ENCODE measurements at regions not wholly inside any gene's neighbourhood (a gene's known extent, or its start where the extent isn't known, plus 50 kb on each side); places are given as distances from the start of the nearest gene placed in this dataset.

GRCh38 chr20:39234520-39235095 is 272.5 kb downstream of the DHX35 start:
- Mint-ChIP-seq H3K9me3 (peaks cover 18% of the 10 kb centered on the region), H3K27ac (no peak overlapping the region), H3K36me3 (ENCODE audit: low read depth) (no peaks in the 10 kb centered on the region), H3K4me1 (ENCODE audit: low read depth) (no peaks in the 10 kb centered on the region), H3K4me3 (no peak overlapping the region), H3K27me3 (ENCODE audit: insufficient read depth) (no peaks in the 10 kb centered on the region)
- TF ChIP-seq CTCF (IDR thresholded peaks at IDR 0.05) = no peak
- DNase-seq = no peak

GRCh38 chr20:39233755-39234154 is 271.6 kb downstream of the DHX35 start:
- DNase-seq = no peak
- no peaks in the 10 kb centered on the region; the same call in 1 of the 2 replicates for H3K27me3 Mint-ChIP-seq (ENCODE audit: insufficient read depth)
- H3K36me3 Mint-ChIP-seq (ENCODE audit: low read depth) = no peaks in the 10 kb centered on the region
- H3K27ac Mint-ChIP-seq = no peak overlapping the region
- no peak overlapping the region for H3K4me3 Mint-ChIP-seq
- no peak for TF ChIP-seq CTCF (IDR thresholded peaks at IDR 0.05)
- no peaks in the 10 kb centered on the region for H3K4me1 Mint-ChIP-seq (ENCODE audit: low read depth)
- peaks cover 18% of the 10 kb centered on the region for H3K9me3 Mint-ChIP-seq

- Mint-ChIP-seq H3K36me3 (ENCODE audit: low read depth) (no peaks in the 10 kb centered on the region), H3K27ac (no peak overlapping the region), H3K9me3 (peaks cover 15% of the 10 kb centered on the region), H3K27me3 (ENCODE audit: insufficient read depth) (no peaks in the 10 kb centered on the region; the same call in 1 of the 2 replicates), H3K4me1 (ENCODE audit: low read depth) (no peaks in the 10 kb centered on the region), H3K4me3 (no peak overlapping the region)
- no peak for DNase-seq
- TF ChIP-seq CTCF (IDR thresholded peaks at IDR 0.05) = no peak
Observed at GRCh38 chr20:39227416-39227815, 265.3 kb downstream of the DHX35 start.

GRCh38 chr20:39225978-39226377 is 263.8 kb downstream of the DHX35 start:
- DNase-seq = no peak
- no peaks in the 10 kb centered on the region; the same call in 1 of the 2 replicates for H3K27me3 Mint-ChIP-seq (ENCODE audit: insufficient read depth)

GRCh38 chr20:39225536-39225935 is 263.4 kb downstream of the DHX35 start:
- Mint-ChIP-seq H3K27me3 (ENCODE audit: insufficient read depth) (no peaks in the 10 kb centered on the region; the same call in 1 of the 2 replicates), H3K4me1 (ENCODE audit: low read depth) (no peaks in the 10 kb centered on the region), H3K27ac (no peak overlapping the region), H3K9me3 (peaks cover 17% of the 10 kb centered on the region), H3K4me3 (no peak overlapping the region), H3K36me3 (ENCODE audit: low read depth) (no peaks in the 10 kb centered on the region)
- TF ChIP-seq CTCF (IDR thresholded peaks at IDR 0.05) = no peak
- DNase-seq = no peak

More at GRCh38 chr20:39225978-39226377, 263.8 kb downstream of the DHX35 start:
- Mint-ChIP-seq H3K36me3 (ENCODE audit: low read depth) (no peaks in the 10 kb centered on the region), H3K4me3 (no peak overlapping the region), H3K27ac (no peak overlapping the region), H3K9me3 (peaks cover 15% of the 10 kb centered on the region), H3K4me1 (ENCODE audit: low read depth) (no peaks in the 10 kb centered on the region)
- TF ChIP-seq CTCF (IDR thresholded peaks at IDR 0.05) = no peak
